RWPE1 (cell line): ENCODE measurements at regions not wholly inside any gene's neighbourhood (a gene's known extent, or its start where the extent isn't known, plus 50 kb on each side); places are given as distances from the start of the nearest gene placed in this dataset.

Experiments used
- CTCF ChIA-PET: fragments of 350-600 bp; sonication (Branson Sonifier 250); formaldehyde crosslinking; extraction: SDS; loops from one replicate; lab custom pipeline; 2021; lab: Yijun Ruan, JAX
- POLR2A ChIA-PET: fragments of 400-600 bp; formaldehyde crosslinking; extraction: SDS; loops from one replicate; lab custom pipeline; 2020; ENCODE audit warnings: antibody characterized with exemption; ENCODE audit not compliant: low non-redundant PET; lab: Yijun Ruan, JAX
- DNase-seq: peaks from one replicate; pipeline ENCODE4 v3.0.0; 2012; ENCODE audit warnings: low spot score
- H3K27ac ChIP-seq: fragments of 450-650 bp; 2 replicates; pipeline ENCODE4 v1.5.1; 2017
- TF ChIP-seq, protein P1 (sequence below): fragments of 450-650 bp; conservative IDR thresholded peaks from 2 replicates; pipeline ENCODE4 v1.5.1; 2017; ENCODE audit warnings: low read depth, mild to moderate bottlenecking

GRCh38 chr17:52789829-52790228 is 631.3 kb upstream of the CA10 start:
- POLR2A ChIA-PET: no interaction called here
- H3K27ac ChIP-seq: no peak overlapping the region
- CTCF ChIA-PET: no interaction called here
- TF ChIP-seq, protein P1, sequence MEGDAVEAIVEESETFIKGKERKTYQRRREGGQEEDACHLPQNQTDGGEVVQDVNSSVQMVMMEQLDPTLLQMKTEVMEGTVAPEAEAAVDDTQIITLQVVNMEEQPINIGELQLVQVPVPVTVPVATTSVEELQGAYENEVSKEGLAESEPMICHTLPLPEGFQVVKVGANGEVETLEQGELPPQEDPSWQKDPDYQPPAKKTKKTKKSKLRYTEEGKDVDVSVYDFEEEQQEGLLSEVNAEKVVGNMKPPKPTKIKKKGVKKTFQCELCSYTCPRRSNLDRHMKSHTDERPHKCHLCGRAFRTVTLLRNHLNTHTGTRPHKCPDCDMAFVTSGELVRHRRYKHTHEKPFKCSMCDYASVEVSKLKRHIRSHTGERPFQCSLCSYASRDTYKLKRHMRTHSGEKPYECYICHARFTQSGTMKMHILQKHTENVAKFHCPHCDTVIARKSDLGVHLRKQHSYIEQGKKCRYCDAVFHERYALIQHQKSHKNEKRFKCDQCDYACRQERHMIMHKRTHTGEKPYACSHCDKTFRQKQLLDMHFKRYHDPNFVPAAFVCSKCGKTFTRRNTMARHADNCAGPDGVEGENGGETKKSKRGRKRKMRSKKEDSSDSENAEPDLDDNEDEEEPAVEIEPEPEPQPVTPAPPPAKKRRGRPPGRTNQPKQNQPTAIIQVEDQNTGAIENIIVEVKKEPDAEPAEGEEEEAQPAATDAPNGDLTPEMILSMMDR: no peak
- no peak for DNase-seq

GRCh38 chr17:52776234-52776633 is 617.7 kb upstream of the CA10 start:
- POLR2A ChIA-PET: no interaction called here
- CTCF ChIA-PET: no interaction called here
- DNase-seq: no peak

GRCh38 chr17:52762794-52763167 is 604.3 kb upstream of the CA10 start:
- no peak for DNase-seq
- POLR2A ChIA-PET: no interaction called here
- CTCF ChIA-PET: no interaction called here
- no peak overlapping the region for H3K27ac ChIP-seq
- TF ChIP-seq, protein P1: no peak

More at GRCh38 chr17:52776234-52776633, 617.7 kb upstream of the CA10 start:
- TF ChIP-seq, protein P1: no peak
- H3K27ac ChIP-seq: no peak overlapping the region

DNA sequence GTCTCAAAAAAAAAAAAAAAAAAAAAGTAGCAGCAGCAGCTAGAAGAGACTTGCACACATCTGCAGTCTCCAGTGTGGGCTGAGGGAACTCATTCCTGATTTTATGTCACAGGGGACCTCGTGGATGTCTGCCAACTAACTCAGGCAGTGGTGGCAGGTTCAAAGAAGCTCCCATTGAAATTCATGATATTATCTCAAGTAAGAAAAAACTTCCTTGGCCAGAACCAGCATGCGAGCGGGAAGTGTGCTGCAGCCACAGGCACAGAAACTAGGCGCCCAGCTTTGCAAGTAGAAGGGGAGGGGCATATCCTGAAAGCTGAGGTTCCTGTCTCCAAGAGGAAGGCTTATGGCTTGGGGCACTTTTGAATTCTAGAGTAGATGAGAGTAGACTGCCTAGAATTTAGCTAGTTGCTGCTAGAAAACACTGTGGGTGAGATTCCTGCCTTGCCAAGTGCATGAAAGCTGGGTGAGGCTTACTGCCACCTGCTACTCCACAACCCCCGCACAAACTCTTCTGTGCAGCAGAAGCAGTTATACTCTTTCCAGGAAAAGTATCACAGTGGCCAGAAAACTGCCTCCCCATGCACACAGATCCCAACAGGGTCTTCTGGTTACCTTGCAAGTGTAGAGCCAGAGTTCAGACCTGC is 603.8 kb upstream of the CA10 start:
- no peak for DNase-seq
- no peak overlapping the region for H3K27ac ChIP-seq
- CTCF ChIA-PET: no interaction called here
- TF ChIP-seq, protein P1: no peak
- POLR2A ChIA-PET: no interaction called here

GRCh38 chr17:52759864-52760263 is 601.4 kb upstream of the CA10 start:
- ChIA-PET POLR2A (no interaction called here), CTCF (no interaction called here)
- TF ChIP-seq, protein P1: no peak
- DNase-seq: no peak
- no peak overlapping the region for H3K27ac ChIP-seq

DNA sequence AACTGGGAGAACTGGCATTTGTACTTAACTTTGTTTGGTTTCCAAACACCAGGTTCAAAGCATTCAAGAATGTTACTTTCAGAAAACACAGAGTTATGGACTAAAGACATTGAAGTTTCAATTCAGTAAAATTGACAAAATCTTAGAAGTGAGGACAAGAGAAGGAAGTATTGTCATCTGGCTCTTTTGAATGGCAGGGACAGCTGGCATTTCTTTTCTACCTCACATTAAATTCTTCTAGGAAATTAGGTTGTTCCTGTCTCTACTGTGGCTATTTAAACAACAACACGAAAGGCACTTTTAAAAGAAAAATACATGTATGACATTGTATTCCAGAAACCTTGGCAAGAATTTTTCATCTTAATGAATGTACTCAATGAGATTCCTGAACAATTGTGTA is 600.0 kb upstream of the CA10 start:
- CTCF ChIA-PET: no interaction called here
- H3K27ac ChIP-seq: no peak overlapping the region
- POLR2A ChIA-PET: no interaction called here
- DNase-seq: no peak
- TF ChIP-seq, protein P1: no peak

DNA sequence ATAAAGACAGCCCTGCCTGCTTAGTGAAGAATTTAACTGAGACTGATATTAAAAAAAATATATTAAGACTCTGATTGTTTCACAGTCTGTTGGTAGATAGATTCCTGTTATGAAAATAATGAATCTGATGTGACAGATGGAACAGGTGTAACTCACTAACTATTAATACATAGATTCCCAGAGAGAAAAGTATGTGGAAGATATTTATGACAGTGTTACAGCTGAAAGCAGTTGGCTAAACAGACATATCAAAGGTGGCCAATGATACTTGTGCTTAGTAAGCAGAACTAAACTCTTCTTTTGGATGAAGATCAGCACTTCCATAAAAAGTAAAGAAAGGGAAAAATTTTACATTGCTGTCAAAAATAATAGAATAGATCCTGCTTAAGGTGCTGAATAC is 598.2 kb upstream of the CA10 start:
- CTCF ChIA-PET: no interaction called here
- no peak overlapping the region for H3K27ac ChIP-seq
- DNase-seq: no peak
- TF ChIP-seq, protein P1: no peak
- POLR2A ChIA-PET: no interaction called here
